GM21367 (cell line): ENCODE measurements at regions not wholly inside any gene's neighbourhood (a gene's known extent, or its start where the extent isn't known, plus 50 kb on each side); places are given as distances from the start of the nearest gene placed in this dataset.

Experiments
- ATAC-seq: cut with Tn5 transposase; IDR thresholded peaks from one replicate; pipeline ENCODE4 v1.9.1; 2021; ENCODE audit not compliant: unreplicated experiment

- ATAC-seq = peak; percentile 40
Observed at GRCh38 chr5:60382716-60383115, 317.2 kb downstream of the DEPDC1B start.

- no peak for ATAC-seq
Observed at GRCh38 chr5:60379907-60380306, 320.1 kb downstream of the DEPDC1B start.

GRCh38 chr5:60377826-60378225 lies 322.1 kb downstream of the DEPDC1B start:
- ATAC-seq = no peak

GRCh38 chr5:60376860-60377259 lies 323.1 kb downstream of the DEPDC1B start:
- no peak for ATAC-seq

GRCh38 chr5:60374409-60374808 lies 325.6 kb downstream of the DEPDC1B start:
- no peak for ATAC-seq

- ATAC-seq = no peak
Observed at GRCh38 chr5:60372786-60373185, 327.2 kb downstream of the DEPDC1B start.

- no peak for ATAC-seq
Observed at GRCh38 chr5:60371065-60371464, 328.9 kb downstream of the DEPDC1B start.

- ATAC-seq = no peak
Observed at GRCh38 chr5:60370508-60370907, 329.5 kb downstream of the DEPDC1B start.

- no peak for ATAC-seq
Observed at GRCh38 chr5:60369391-60369790, 330.6 kb downstream of the DEPDC1B start.

GRCh38 chr5:60368100-60368499 lies 331.9 kb downstream of the DEPDC1B start:
- ATAC-seq = no peak

GRCh38 chr5:60366489-60366888 lies 333.5 kb downstream of the DEPDC1B start:
- ATAC-seq = no peak

GRCh38 chr5:60365001-60365400 lies 335.0 kb downstream of the DEPDC1B start:
- no peak for ATAC-seq

GRCh38 chr5:60362158-60362557 lies 337.8 kb downstream of the DEPDC1B start:
- ATAC-seq = no peak

GRCh38 chr5:60360355-60360754 lies 339.6 kb downstream of the DEPDC1B start:
- no peak for ATAC-seq

GRCh38 chr5:60357302-60357701 lies 342.7 kb downstream of the DEPDC1B start:
- ATAC-seq = no peak

GRCh38 chr5:60356745-60357144 lies 343.2 kb downstream of the DEPDC1B start:
- ATAC-seq = no peak

- ATAC-seq = no peak
Observed at GRCh38 chr5:60355181-60355580, 344.8 kb downstream of the DEPDC1B start.

GRCh38 chr5:60354311-60354710 lies 345.7 kb downstream of the DEPDC1B start:
- ATAC-seq = no peak

- ATAC-seq = no peak
Observed at GRCh38 chr5:60352992-60353599, 346.9 kb downstream of the DEPDC1B start.

- ATAC-seq = no peak
Observed at GRCh38 chr5:60350794-60351193, 349.2 kb downstream of the DEPDC1B start.

GRCh38 chr5:60349891-60350415 lies 350.0 kb downstream of the DEPDC1B start:
- no peak for ATAC-seq

- no peak for ATAC-seq
Observed at GRCh38 chr5:60346393-60346792, 353.6 kb downstream of the DEPDC1B start.

GRCh38 chr5:60343102-60343501 lies 356.9 kb downstream of the DEPDC1B start:
- ATAC-seq = no peak
